SH-SY5Y (cell line): ENCODE measurements at regions not wholly inside any gene's neighbourhood (a gene's known extent, or its start where the extent isn't known, plus 50 kb on each side); places are given as distances from the start of the nearest gene placed in this dataset.

Experiments used
- GATA2 ChIP-seq: IDR thresholded peaks from 2 replicates; pipeline ENCODE4 v1.6.1; 2011; ENCODE audit warnings: mild to moderate bottlenecking, low read depth, low read length
- GATA3 ChIP-seq: IDR thresholded peaks from 2 replicates; pipeline ENCODE4 v1.6.1; 2011; ENCODE audit warnings: low read depth, mild to moderate bottlenecking, low read length, moderate library complexity

- TF ChIP-seq GATA3 (no peak), GATA2 (no peak)
These were observed 93.3 kb upstream of the FAM3C start for GRCh38 chr7:121489440-121489839.
